Chondrocyte (in vitro differentiated cells): ENCODE measurements at regions not wholly inside any gene's neighbourhood (a gene's known extent, or its start where the extent isn't known, plus 50 kb on each side); places are given as distances from the start of the nearest gene placed in this dataset.
A peak's percentile ranks its signal among the peaks of the same experiment; 100 is the strongest.
"Not testable (repeated sequence)": the region's sequence is repeated elsewhere in the genome, so short reads cannot be mapped to it uniquely, and the experiment has no call there.

Experiments used
- DNase-seq: peaks from one replicate; pipeline ENCODE4 v3.0.0; 2021; ENCODE audit warnings: mixed read lengths, low spot score
- H3K27ac Mint-ChIP-seq: one replicate; pipeline ENCODE4 v1.8.0; 2021; ENCODE audit warnings: mild to moderate bottlenecking, moderate library complexity, mixed read lengths; ENCODE audit not compliant: unreplicated experiment
- H3K27me3 Mint-ChIP-seq: 2 replicates; pipeline ENCODE4 v1.8.0; 2021; ENCODE audit warnings: low read depth, mixed read lengths
- H3K36me3 Mint-ChIP-seq: 2 replicates; pipeline ENCODE4 v1.8.0; 2021; ENCODE audit warnings: low read depth, mixed read lengths
- H3K4me1 Mint-ChIP-seq: 2 replicates; pipeline ENCODE4 v1.8.0; 2021; ENCODE audit warnings: low read depth, mild to moderate bottlenecking, mixed read lengths
- H3K4me3 Mint-ChIP-seq: one replicate; pipeline ENCODE4 v1.8.0; 2021; ENCODE audit warnings: mild to moderate bottlenecking, moderate library complexity, mixed read lengths; ENCODE audit not compliant: unreplicated experiment
- H3K9me3 Mint-ChIP-seq: 2 replicates; pipeline ENCODE4 v1.8.0; 2021; ENCODE audit warnings: low read depth, mixed read lengths
- CTCF ChIP-seq: fragments of 200-600 bp; sonication (generic); IDR thresholded peaks from 2 replicates; pipeline ENCODE4 v1.5.0; 2021; ENCODE audit warnings: antibody characterized with exemption, mild to moderate bottlenecking, moderate library complexity

- peaks cover 2% of the 10 kb centered on the region for H3K9me3 Mint-ChIP-seq
- no peak overlapping the region for H3K4me3 Mint-ChIP-seq
- no peak for TF ChIP-seq CTCF
- peaks cover 4% of the 10 kb centered on the region for H3K36me3 Mint-ChIP-seq
- H3K4me1 Mint-ChIP-seq, result no peaks in the 10 kb centered on the region
- H3K27ac Mint-ChIP-seq, result no peak overlapping the region
- peaks cover 27% of the 10 kb centered on the region for H3K27me3 Mint-ChIP-seq
- no peak for DNase-seq
These were observed 81.6 kb downstream of the SHANK2 start for GRCh38 chr11:71170624-71171423.

DNA sequence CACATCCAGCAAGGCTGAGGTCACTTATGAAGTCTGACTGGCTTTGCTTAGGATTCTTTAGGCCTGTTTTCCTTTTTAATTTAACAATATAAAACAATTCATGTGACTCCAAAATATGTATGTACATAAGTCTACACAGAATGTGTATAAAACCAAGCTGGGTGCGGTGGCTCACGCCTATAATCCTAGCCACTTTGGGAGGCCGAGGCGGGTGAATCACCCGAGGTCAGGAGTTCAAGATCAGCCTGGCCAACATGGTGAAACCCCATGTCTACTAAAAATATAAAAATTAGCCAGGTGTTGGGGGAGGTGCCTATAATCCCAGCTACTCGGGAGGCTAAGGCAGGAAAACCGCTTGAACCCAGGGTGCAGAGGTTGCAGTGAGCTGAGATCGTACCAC is 83.1 kb downstream of the SHANK2 start:
- H3K36me3 Mint-ChIP-seq, result no peaks in the 10 kb centered on the region

GRCh38 chr11:71167814-71168213 is 84.6 kb downstream of the SHANK2 start:
- not testable (repeated sequence) for H3K4me1 Mint-ChIP-seq, H3K4me3 Mint-ChIP-seq, H3K36me3 Mint-ChIP-seq, H3K9me3 Mint-ChIP-seq, H3K27ac Mint-ChIP-seq
- DNase-seq, result peak; percentile 30
- H3K27me3 Mint-ChIP-seq, result peaks cover 27% of the 10 kb centered on the region

More for the DNA sequence above, 83.1 kb downstream of the SHANK2 start:
- Mint-ChIP-seq H3K9me3 (no peaks in the 10 kb centered on the region), H3K4me1 (no peaks in the 10 kb centered on the region), H3K27ac (no peak overlapping the region), H3K27me3 (peaks cover 29% of the 10 kb centered on the region), H3K4me3 (no peak overlapping the region)
- no peak for TF ChIP-seq CTCF
- no peak for DNase-seq

GRCh38 chr11:71165771-71166170 is 86.6 kb downstream of the SHANK2 start:
- no peak overlapping the region for H3K4me3 Mint-ChIP-seq
- no peaks in the 10 kb centered on the region for H3K36me3 Mint-ChIP-seq
- peaks cover 40% of the 10 kb centered on the region for H3K27me3 Mint-ChIP-seq
- TF ChIP-seq CTCF, result no peak
- no peak overlapping the region for H3K27ac Mint-ChIP-seq
- H3K9me3 Mint-ChIP-seq, result no peaks in the 10 kb centered on the region
- no peaks in the 10 kb centered on the region for H3K4me1 Mint-ChIP-seq
- DNase-seq, result peak; percentile 75

GRCh38 chr11:71164621-71165020 is 87.8 kb downstream of the SHANK2 start:
- Mint-ChIP-seq H3K36me3 (no peaks in the 10 kb centered on the region), H3K4me1 (no peaks in the 10 kb centered on the region), H3K4me3 (no peak overlapping the region), H3K27me3 (peaks cover 38% of the 10 kb centered on the region), H3K9me3 (no peaks in the 10 kb centered on the region), H3K27ac (no peak overlapping the region)
- TF ChIP-seq CTCF, result no peak
- peak; percentile 29 for DNase-seq

DNA sequence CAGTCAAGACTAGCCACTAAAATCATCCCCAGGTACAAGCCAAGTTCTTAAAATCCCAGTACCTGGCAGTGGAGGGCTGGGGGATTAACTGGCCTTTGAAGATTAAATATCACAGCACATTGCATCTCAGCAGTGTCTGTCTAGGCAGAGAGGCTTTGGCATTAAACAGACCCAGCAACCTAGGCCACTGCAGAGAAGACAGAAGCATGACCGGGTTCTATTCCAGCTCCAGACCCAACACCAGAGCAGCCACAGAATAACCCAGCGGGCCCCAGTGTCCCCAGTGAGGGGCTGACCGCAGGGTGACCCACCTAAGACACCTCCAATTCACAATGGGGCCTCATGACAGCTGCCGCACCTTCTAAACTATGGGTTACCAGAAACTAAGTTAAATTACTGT is 88.2 kb downstream of the SHANK2 start:
- H3K9me3 Mint-ChIP-seq, result no peaks in the 10 kb centered on the region
- peak; percentile 13 for DNase-seq
- peaks cover 42% of the 10 kb centered on the region for H3K27me3 Mint-ChIP-seq
- H3K36me3 Mint-ChIP-seq, result no peaks in the 10 kb centered on the region
- H3K27ac Mint-ChIP-seq, result no peak overlapping the region
- no peak for TF ChIP-seq CTCF
- H3K4me1 Mint-ChIP-seq, result no peaks in the 10 kb centered on the region
- H3K4me3 Mint-ChIP-seq, result no peak overlapping the region
